Mammary epithelial cell (primary cell): ENCODE measurements at regions not wholly inside any gene's neighbourhood (a gene's known extent, or its start where the extent isn't known, plus 50 kb on each side); places are given as distances from the start of the nearest gene placed in this dataset.

Source experiments
- CTCF ChIP-seq, 2 donors: IDR thresholded peaks in 1 of 2; conservative IDR thresholded peaks in 1 of 2; 2 replicates each; pipeline ENCODE4 v1.5.1; 2011 to 2012; ENCODE audit warnings: inconsistent platforms in 2 of 2, low read length in 2 of 2, mild to moderate bottlenecking in 2 of 2, control low read depth in 1 of 2, low read depth in 1 of 2; ENCODE audit not compliant: insufficient read depth in 1 of 2; ENCODE audit errors: extremely low read depth in 1 of 2
- EZH2 ChIP-seq: IDR thresholded peaks from 2 replicates; pipeline ENCODE4 v1.6.1; 2012; ENCODE audit warnings: low read length, inconsistent platforms, borderline replicate concordance

GRCh38 chr6:22657352-22657980 lies 88.1 kb downstream of the HDGFL1 start:
- no peak for TF ChIP-seq CTCF (conservative IDR thresholded peaks at IDR 0.05 in 1 of 2, IDR thresholded peaks at IDR 0.05 in 1 of 2; ENCODE audit: extremely low read depth in 1 of 2, insufficient read depth in 1 of 2, low read depth in 1 of 2, low read length in 2 of 2)
- no peak for TF ChIP-seq EZH2
